MCF 10A (cell line): ENCODE measurements at regions not wholly inside any gene's neighbourhood (a gene's known extent, or its start where the extent isn't known, plus 50 kb on each side); places are given as distances from the start of the nearest gene placed in this dataset.

Experiments used
- BruUV-seq: library from RNA; stranded (reverse); fragments of 400-500 nt; replicated peaks from 2 replicates; lab custom pipeline; 2021; lab: Mats Ljungman, UMichigan
- CTCF ChIA-PET: fragments of 300-600 bp; sonication (Branson Sonifier 250); formaldehyde crosslinking; extraction: SDS; loops from one replicate; lab custom pipeline; 2021; ENCODE audit warnings: antibody characterized with exemption, inconsistent platforms; lab: Yijun Ruan, JAX
- POLR2A ChIA-PET: fragments of 300-600, 350-650 bp; sonication (Branson Sonifier 250); formaldehyde crosslinking; extraction: SDS; loops from one replicate; lab custom pipeline; 2020; ENCODE audit warnings: antibody characterized with exemption, inconsistent platforms; lab: Yijun Ruan, JAX
- DNase-seq: peaks from one replicate; pipeline ENCODE4 v3.0.0-alpha.2; 2018; ENCODE audit not compliant: unreplicated experiment
- H3K27ac Mint-ChIP-seq: one replicate; pipeline ENCODE4 v1.8.0; 2022; ENCODE audit warnings: mild to moderate bottlenecking, low read depth, mixed read lengths; ENCODE audit not compliant: unreplicated experiment
- H3K27me3 Mint-ChIP-seq: one replicate; pipeline ENCODE4 v1.8.0; 2022; ENCODE audit warnings: mixed read lengths; ENCODE audit not compliant: insufficient read depth, unreplicated experiment
- H3K36me3 Mint-ChIP-seq: one replicate; pipeline ENCODE4 v1.8.0; 2022; ENCODE audit warnings: mild to moderate bottlenecking, moderate library complexity, mixed read lengths; ENCODE audit not compliant: insufficient read depth, unreplicated experiment
- H3K4me1 Mint-ChIP-seq: one replicate; pipeline ENCODE4 v1.8.0; 2022; ENCODE audit warnings: mixed read lengths; ENCODE audit not compliant: insufficient read depth, unreplicated experiment
- H3K4me3 Mint-ChIP-seq: one replicate; pipeline ENCODE4 v1.8.0; 2022; ENCODE audit warnings: mild to moderate bottlenecking, moderate library complexity, mixed read lengths; ENCODE audit not compliant: unreplicated experiment
- H3K9me3 Mint-ChIP-seq: one replicate; pipeline ENCODE4 v1.8.0; 2022; ENCODE audit warnings: mixed read lengths; ENCODE audit not compliant: unreplicated experiment
- CTCF ChIP-seq: fragments of 200-600 bp; IDR thresholded peaks from one replicate; pipeline ENCODE4 v1.8.0; 2022; ENCODE audit warnings: antibody characterized with exemption, mild to moderate bottlenecking; ENCODE audit not compliant: unreplicated experiment
- intact Hi-C: fragments of 100-400 bp; cut with micrococcal nuclease; formaldehyde crosslinking; loops from 2 replicates; pipeline ENCODE4 v1.14.1; 2022

GRCh38 chr7:52876402-52876801 is 159.0 kb upstream of the POM121L12 start:
- no peak for TF ChIP-seq CTCF
- POLR2A ChIA-PET: no interaction called here
- intact Hi-C loops: no loop called here
- no peaks in the 10 kb centered on the region for H3K9me3 Mint-ChIP-seq
- H3K27ac Mint-ChIP-seq: no peak overlapping the region
- no peak overlapping the region for H3K4me3 Mint-ChIP-seq
- no TSS peak for BruUV-seq
- no peaks in the 10 kb centered on the region for H3K27me3 Mint-ChIP-seq
- CTCF ChIA-PET: no interaction called here
- DNase-seq: no peak
- H3K36me3 Mint-ChIP-seq: no peaks in the 10 kb centered on the region
- H3K4me1 Mint-ChIP-seq: no peaks in the 10 kb centered on the region

- ChIA-PET CTCF (interaction anchor here (0.5 to 1.0 kb wide), 3 partner anchors 154 to 1436 kb away, joined by 3 to 5 read pairs (median 4); no protein-coding TSS in a partner anchor), POLR2A (interaction anchor here (0.7 kb wide), 1 partner anchor 508 kb away, joined by 4 read pairs; no protein-coding TSS in a partner anchor)
- DNase-seq: no peak
- H3K36me3 Mint-ChIP-seq: no peaks in the 10 kb centered on the region
- no peak overlapping the region for H3K27ac Mint-ChIP-seq
- intact Hi-C loops: no loop called here
- no peaks in the 10 kb centered on the region for H3K27me3 Mint-ChIP-seq
- BruUV-seq: no TSS peak
- TF ChIP-seq CTCF: no peak
- no peak overlapping the region for H3K4me3 Mint-ChIP-seq
- no peaks in the 10 kb centered on the region for H3K4me1 Mint-ChIP-seq
- peaks cover 22% of the 10 kb centered on the region for H3K9me3 Mint-ChIP-seq
Observed at GRCh38 chr7:52863652-52864051, 171.8 kb upstream of the POM121L12 start.

GRCh38 chr7:52862321-52862720 is 173.1 kb upstream of the POM121L12 start:
- no peak for DNase-seq
- Mint-ChIP-seq H3K27ac (no peak overlapping the region), H3K36me3 (no peaks in the 10 kb centered on the region), H3K4me3 (no peak overlapping the region), H3K27me3 (no peaks in the 10 kb centered on the region), H3K4me1 (no peaks in the 10 kb centered on the region), H3K9me3 (peaks cover 14% of the 10 kb centered on the region)
- no TSS peak for BruUV-seq
- no peak for TF ChIP-seq CTCF
- ChIA-PET POLR2A (no interaction called here), CTCF (interaction anchor here (0.6 to 1.2 kb wide), 3 partner anchors 10 to 638 kb away, joined by 3 read pairs; no protein-coding TSS in a partner anchor)
- intact Hi-C loops: no loop called here

- H3K36me3 Mint-ChIP-seq: no peaks in the 10 kb centered on the region
- peaks cover 11% of the 10 kb centered on the region for H3K27me3 Mint-ChIP-seq
- H3K4me3 Mint-ChIP-seq: no peak overlapping the region
- H3K27ac Mint-ChIP-seq: no peak overlapping the region
- no peak for TF ChIP-seq CTCF
- H3K9me3 Mint-ChIP-seq: peaks cover 3% of the 10 kb centered on the region
- no TSS peak for BruUV-seq
- ChIA-PET POLR2A (no interaction called here), CTCF (interaction anchor here (0.7 kb wide), 1 partner anchor 80 kb away, joined by 5 read pairs; no protein-coding TSS in a partner anchor)
- H3K4me1 Mint-ChIP-seq: peaks cover 5% of the 10 kb centered on the region
- DNase-seq: no peak
- intact Hi-C loops: no loop called here
Observed at GRCh38 chr7:52857367-52857766, 178.1 kb upstream of the POM121L12 start.
